HG03280 (cell line): ENCODE measurements at regions not wholly inside any gene's neighbourhood (a gene's known extent, or its start where the extent isn't known, plus 50 kb on each side); places are given as distances from the start of the nearest gene placed in this dataset.
"Not testable (repeated sequence)": the region's sequence is repeated elsewhere in the genome, so short reads cannot be mapped to it uniquely, and the experiment has no call there.

ENCODE experiments used
- ATAC-seq: cut with Tn5 transposase; IDR thresholded peaks from one replicate; pipeline ENCODE4 v1.9.1; 2021; ENCODE audit warnings: mild to moderate bottlenecking, moderate library complexity; ENCODE audit not compliant: unreplicated experiment

GRCh38 chr3:88283242-88283592 lies 133.5 kb downstream of the C3orf38 start:
- ATAC-seq, result no peak

DNA sequence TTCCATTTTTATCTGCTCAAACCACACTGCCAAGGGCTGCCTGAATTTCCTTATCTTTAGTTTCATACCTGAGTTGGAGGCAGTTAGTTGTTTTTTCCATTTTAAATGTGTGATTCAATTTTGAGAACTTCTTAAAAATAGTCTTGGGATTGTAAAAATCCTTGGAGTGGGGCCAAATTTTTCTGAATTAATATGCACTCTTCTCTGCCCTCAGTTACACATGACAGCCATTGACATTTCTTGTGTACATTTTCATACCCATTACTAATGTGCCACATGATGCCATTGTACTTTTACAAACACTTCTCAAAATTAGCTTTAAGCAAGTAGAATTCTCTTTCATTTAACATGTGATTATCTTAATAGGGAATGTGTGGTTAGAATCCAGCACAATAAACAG lies 141.7 kb downstream of the C3orf38 start:
- no peak for ATAC-seq

DNA sequence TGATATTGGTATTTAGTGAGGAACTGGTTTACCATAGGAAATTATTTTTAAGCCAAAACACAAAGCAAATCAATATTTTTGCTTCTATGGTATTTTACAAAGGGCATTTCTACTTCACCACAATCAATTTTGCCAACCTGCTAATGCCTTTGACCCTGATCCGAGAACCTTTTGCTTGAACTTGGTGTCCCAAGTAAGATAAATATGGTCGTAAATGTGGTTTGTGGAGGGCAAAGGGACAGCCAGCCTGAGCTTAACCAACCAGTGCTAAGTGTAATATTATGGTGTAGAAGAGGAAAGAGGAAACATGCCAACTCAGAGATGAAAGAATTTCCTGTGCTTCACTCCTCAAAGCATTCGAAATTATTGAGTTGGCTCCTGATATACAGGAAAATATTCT lies 148.4 kb downstream of the C3orf38 start:
- no peak for ATAC-seq

DNA sequence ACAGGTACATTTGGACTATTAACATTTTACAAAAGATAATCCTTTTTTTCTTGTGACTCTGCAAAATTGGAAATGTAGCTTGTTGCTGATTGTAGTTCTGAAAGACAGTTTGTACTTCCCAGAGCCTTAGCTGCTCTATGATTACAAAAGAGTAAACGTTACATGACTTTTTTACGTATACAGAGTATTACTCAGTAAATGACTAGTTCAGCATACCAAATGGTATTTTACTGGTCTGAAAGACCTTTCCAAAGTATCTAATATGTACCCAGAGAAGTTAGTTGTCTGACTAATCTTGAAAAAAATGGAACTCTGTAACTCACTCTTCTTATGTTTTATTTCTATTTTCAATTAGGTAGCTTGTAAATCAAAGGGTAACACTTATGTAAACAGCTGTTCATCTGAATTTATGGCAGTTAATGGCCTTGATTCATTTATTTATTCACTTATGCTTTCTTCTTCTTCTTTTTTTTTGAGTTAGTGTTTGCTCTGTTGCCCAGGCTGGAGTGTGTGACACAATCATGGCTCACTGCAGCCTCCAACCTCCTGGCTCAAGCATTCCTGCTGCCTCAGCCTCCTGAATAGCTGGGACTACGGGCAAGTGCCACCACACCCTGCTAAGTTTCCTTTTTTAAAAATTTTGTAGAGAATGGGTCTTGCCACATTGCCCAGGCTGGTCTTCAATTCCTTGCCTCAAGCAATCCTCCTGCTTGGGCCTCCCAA lies 151.7 kb downstream of the C3orf38 start:
- ATAC-seq, result no peak

- no peak for ATAC-seq
Observed at GRCh38 chr3:88301996-88302393, 152.2 kb downstream of the C3orf38 start.

- ATAC-seq, result not testable (repeated sequence)
Observed at GRCh38 chr3:88303331-88303904, 153.7 kb downstream of the C3orf38 start.

- no peak for ATAC-seq
Observed at GRCh38 chr3:88307666-88308065, 157.9 kb downstream of the C3orf38 start.

GRCh38 chr3:88311826-88312225 lies 162.1 kb downstream of the C3orf38 start:
- peak; percentile 69 for ATAC-seq

GRCh38 chr3:88312256-88312655 lies 162.5 kb downstream of the C3orf38 start:
- ATAC-seq, result no peak

DNA sequence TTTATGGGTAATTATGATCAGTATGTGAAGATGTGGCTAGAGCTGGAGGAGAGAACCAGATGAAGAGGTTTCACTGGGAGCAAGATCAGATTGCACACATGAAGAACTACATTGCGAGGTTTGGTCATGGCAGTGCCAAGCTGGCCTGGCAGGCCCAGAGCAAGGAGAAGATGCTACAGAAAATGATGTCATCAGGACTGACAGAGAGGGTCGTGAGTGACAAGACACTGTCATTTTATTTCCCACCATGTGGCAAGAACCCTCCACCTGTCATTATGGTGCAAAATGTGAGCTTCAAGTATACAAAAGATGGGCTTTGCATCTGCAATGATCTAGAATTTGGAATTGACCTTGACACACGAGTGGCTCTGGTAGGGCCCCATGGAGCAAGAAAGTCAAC lies 168.3 kb downstream of the C3orf38 start:
- ATAC-seq, result no peak

DNA sequence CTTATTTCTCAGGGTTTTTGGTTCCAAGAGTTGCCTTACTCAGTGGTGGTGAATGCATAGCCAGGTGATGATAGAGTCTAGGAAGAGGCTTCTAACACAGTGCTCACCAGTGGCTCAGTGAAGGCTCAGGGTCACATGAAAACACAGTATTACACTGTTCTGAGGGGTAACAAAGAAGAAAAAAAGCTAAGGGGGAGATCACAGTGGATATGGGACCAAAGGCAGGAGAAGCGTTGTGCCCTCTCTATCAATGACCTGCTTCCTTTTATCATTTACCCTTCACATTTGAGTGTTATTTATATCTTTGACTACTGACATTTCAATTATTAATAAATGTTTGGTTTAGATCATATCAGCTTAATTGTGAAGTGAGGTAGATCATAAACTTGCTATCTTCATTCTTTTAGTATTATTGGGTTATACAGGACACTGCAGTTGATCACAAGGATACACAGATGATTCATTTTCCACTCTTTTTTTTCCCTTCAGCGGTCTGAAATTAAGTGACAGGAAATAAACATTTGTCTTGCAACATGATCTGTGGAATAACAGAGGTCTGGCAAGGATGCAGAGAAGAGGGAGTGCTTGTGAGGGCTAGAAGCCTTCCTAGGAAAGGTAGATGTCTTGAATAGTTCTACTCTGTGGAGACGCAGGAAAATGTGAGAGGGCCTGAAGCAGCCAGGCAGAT lies 171.7 kb downstream of the C3orf38 start:
- ATAC-seq, result no peak

GRCh38 chr3:88324788-88325187 lies 175.0 kb downstream of the C3orf38 start:
- no peak for ATAC-seq

DNA sequence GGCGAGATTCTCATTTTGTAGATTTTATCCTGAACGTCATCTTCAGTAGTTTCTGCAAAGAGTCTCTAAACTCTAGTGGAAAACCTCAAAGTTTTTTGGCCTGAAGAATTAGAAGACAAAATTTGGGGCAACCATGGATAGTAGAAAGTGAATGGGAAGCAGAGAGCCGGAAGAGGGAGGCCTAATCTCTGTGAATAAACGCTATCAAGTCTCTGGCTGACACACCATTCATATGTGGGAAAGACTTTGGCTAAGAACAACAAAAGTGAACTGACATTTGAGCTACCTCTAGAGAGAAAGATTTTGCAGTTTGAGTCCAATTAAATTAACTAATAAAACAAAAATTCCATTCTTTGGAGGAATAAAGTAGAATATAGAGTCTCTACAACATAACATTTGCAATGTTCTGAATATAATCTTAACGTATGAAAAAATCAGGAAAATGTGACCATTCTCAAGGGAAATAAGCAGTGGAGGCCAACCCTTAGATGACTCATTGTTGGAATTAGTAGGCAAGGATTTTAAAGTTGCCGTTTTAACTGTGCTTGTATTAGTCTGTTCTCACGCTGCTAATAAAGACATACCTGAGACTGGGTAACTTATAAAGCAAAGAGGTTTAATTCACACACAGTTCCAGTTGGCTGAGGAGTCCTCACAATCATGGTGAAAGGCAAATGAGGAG lies 184.6 kb downstream of the C3orf38 start:
- no peak for ATAC-seq

DNA sequence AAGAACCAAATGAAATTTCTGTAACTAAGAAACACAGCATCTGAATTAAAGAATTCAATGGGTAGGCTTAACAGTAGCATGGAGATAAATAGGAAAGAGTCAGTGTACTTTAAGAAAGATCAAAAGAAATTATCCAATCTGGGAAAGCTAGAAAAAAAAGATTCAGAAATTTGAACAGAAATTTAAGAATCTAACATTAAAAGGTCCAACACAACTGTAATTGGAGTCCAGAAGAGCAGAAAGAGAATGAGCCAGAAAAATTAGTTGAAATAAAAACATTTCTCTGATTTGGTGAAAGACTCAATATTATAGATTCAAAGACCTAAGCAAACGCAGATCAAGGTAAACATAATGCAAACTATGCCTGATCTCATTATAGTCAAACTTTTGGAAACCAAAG lies 187.1 kb downstream of the C3orf38 start:
- ATAC-seq, result no peak

DNA sequence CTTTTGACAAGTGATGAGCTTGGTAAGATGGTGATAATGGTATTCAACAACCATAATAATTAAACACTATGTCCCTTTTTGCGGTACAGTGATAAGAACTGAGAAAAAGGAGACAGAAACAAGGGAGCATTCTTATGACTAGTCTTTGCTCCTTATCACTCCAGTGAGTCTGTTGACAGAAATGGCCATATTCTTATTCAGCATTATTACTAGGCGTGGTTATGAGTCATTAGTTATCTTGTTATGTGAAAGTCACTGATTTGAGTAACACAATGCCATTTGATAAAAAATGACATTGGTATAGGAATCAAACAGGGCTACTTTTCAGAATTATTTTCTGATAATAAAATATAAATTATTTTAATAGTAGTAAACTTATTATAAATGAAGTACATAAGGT lies 193.5 kb downstream of the C3orf38 start:
- ATAC-seq, result no peak

- no peak for ATAC-seq
Observed at GRCh38 chr3:88346643-88347042, 196.9 kb downstream of the C3orf38 start.

DNA sequence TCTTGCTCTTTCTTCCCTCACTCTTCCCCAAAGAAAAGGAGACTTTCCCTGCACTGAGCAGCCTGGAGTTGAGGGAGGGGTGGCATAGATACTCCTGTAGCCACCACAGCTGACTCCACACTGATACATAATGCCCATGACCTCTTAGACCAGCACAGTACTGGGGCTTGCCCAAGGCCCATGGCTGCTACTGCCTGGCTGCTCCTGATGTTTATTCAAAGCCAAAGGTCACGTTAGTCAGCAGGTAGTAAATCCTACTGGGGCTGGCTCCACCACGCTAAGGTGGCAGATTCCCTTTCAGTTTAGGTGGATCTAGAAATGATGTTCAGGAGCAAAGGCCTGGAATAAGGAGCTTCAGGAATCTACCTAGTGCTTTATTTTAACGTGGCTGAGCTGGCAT lies 212.7 kb downstream of the C3orf38 start:
- no peak for ATAC-seq

- no peak for ATAC-seq
Observed at GRCh38 chr3:88364926-88365325, 215.2 kb downstream of the C3orf38 start.

DNA sequence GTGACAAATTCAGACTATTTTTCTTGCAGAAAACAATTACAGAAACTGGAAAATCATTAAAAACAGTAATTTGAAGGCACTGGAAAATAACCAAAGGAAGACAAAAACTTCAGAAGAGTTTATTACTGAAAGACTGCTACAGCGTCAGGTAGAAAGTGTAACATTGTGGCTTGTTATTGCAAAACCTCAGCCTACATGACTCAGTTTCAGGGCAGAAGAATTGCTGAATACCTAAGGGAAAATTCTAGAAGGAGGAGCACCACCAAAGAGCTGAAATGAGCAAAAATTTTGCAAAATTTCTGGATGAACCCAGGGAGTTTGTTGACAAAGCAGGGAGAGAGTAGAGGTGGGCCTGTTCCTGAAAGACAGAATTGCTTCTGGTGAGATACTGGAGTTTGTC lies 219.6 kb downstream of the C3orf38 start:
- no peak for ATAC-seq

- no peak for ATAC-seq
Observed at GRCh38 chr3:88369767-88370166, 220.0 kb downstream of the C3orf38 start.

- ATAC-seq, result no peak
Observed at GRCh38 chr3:88385090-88385489, 235.3 kb downstream of the C3orf38 start.

- ATAC-seq, result no peak
Observed at GRCh38 chr3:88398581-88398980, 248.8 kb downstream of the C3orf38 start.
